ENCODE measurements at regions not wholly inside any gene's neighbourhood (a gene's known extent, or its start where the extent isn't known, plus 50 kb on each side); places are given as distances from the start of the nearest gene placed in this dataset.

DNA sequence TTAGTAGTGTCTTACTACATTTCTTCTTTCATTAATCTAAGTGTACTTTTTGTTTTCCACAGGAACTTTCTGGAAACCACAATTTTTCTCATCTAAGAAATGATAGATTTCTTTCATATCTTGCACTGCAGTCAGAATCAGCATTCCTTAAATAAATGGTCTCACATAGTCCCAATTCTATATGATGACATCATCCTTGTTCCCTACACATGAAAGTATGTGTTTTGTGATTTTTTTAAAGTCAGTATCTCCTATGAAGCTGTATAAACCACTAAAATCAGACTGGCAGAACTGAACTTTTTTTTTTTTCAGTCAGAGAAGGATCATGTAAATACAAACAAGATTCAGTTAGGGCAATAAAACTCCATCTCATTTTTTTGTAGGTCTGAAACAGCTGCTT is 742.6 kb upstream of the CXADR start:
- no peak for TF ChIP-seq CTCF (IDR thresholded peaks at IDR 0.05)
- no peak for TF ChIP-seq POLR2A (IDR thresholded peaks at IDR 0.05)

All from prostate gland (tissue), 2 donors.